ENCODE measurements at regions not wholly inside any gene's neighbourhood (a gene's known extent, or its start where the extent isn't known, plus 50 kb on each side); places are given as distances from the start of the nearest gene placed in this dataset.
"Not testable (repeated sequence)": the region's sequence is repeated elsewhere in the genome, so short reads cannot be mapped to it uniquely, and the experiment has no call there.

DNA sequence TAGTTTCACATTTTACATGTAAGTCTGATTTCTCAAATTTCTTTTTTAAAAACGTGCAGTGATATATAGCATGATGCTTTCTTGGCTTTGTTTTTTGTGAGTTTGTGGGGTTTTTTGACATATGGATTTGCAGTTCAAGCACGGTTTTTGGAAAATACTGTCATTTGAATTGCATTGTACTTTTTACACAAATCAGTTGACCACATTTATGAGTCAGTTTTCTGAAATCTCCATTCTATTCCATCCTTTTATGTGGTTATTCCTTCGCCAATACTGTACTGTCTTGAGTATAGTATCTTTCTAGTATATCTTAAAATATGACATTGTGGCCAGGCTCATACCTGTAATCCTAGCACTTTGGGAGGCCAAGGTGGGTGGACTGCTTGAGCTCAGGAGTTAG, 890.0 kb upstream of the CITED2 start:
- DNase-seq (ENCODE audit: low spot score): no peak

- not testable (repeated sequence) for DNase-seq (ENCODE audit: low spot score)
Measured at GRCh38 chr6:140258302-140258701, 883.9 kb upstream of the CITED2 start.

GRCh38 chr6:140256248-140256647, 881.8 kb upstream of the CITED2 start:
- no peak for DNase-seq (ENCODE audit: low spot score)

- DNase-seq (ENCODE audit: low spot score): no peak
Measured at GRCh38 chr6:140253096-140253495, 878.6 kb upstream of the CITED2 start.

DNA sequence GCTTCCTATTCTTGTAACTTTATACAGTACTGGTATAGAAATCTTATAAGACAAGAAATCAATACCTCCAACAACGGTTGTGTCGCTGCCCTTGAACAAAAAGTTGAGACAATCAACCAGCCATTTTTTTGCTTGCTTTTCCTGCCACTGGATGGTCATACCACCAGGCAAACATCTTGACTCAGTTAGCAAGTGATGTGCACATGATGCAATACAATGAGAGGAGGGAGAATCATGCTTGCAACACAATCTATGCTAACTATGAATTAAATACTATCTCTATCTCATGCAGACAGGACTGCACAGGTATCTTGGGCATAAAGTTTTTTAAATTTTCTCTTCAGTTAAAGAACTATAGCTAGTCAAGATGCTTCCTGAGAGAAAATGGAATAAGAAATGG, 877.7 kb upstream of the CITED2 start:
- no peak for DNase-seq (ENCODE audit: low spot score)

DNA sequence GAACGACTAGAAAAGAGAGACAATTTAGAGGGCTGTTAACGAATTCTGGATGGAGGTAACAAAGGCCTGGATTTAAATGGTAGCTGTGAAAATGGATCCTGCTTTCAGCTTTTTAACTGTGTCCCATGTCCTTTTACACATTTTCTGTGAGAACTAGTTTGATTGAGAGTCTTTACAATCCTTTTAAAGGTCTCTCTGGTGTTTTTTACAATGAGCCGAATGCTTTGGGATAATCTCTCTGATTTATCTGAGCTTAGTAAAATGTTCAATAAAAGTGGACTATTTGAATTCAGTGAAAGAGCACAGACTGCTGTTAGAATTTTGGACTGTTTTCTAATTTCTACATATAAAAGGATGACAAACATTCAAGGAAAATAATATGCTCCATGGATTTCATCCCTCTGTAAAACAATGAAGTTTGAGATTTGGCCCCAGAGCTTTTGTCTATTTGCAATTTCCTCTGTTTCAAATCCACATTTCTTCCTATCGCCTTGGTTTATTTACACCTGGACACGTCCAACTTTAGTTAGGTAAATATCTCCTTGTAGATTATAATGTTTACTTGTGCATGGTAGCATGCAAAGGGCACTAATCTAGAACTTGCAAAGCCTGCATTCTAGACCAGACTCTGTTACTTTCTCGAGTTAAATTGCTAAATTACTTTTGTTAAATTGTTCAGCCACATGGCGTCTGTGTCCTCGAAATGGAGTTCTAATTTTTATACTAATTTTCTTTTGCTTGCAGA, 871.0 kb upstream of the CITED2 start:
- no peak for DNase-seq (ENCODE audit: low spot score)

- DNase-seq (ENCODE audit: low spot score): no peak
Measured at GRCh38 chr6:140237251-140237650, 862.8 kb upstream of the CITED2 start.

GRCh38 chr6:140236732-140237131, 862.3 kb upstream of the CITED2 start:
- DNase-seq (ENCODE audit: low spot score): no peak

- DNase-seq (ENCODE audit: low spot score): no peak
Measured at GRCh38 chr6:140230282-140230681, 855.8 kb upstream of the CITED2 start.

DNA sequence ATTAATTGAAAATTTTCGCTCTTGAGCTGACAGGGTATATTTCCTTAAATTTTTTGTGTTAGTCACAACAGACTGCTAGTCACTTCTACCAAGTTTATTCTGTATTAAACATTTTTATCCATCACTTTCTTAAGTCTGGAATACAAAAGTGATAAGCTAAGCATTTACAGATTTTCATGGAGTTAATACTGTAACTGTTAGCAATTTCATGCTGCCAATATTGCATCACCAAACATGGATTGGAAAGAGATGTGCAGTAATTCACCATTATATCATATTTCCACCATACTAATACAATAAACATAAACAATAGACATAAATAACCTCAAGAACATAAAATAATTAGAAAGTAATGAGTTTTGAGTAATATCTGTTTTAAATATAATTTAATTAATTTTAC, 854.0 kb upstream of the CITED2 start:
- no peak for DNase-seq (ENCODE audit: low spot score)

DNA sequence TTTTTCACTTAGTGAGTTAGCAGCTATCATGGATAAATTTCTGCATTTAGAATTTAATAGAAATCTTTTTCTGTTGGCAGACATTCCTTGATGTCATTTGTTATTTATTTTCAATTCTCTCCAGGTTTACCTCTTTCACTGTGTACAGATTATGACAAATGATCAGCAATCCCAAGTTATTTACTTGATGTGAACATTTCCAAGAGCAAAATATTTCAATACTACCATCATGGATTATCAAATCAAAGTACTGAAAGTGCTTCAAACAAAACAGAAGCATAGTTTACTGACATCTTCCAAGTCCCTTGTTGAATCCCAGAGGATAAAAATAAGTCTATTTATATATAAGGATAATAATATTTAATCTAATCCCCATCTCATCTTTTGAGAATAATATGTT, 852.2 kb upstream of the CITED2 start:
- DNase-seq (ENCODE audit: low spot score): no peak

DNA sequence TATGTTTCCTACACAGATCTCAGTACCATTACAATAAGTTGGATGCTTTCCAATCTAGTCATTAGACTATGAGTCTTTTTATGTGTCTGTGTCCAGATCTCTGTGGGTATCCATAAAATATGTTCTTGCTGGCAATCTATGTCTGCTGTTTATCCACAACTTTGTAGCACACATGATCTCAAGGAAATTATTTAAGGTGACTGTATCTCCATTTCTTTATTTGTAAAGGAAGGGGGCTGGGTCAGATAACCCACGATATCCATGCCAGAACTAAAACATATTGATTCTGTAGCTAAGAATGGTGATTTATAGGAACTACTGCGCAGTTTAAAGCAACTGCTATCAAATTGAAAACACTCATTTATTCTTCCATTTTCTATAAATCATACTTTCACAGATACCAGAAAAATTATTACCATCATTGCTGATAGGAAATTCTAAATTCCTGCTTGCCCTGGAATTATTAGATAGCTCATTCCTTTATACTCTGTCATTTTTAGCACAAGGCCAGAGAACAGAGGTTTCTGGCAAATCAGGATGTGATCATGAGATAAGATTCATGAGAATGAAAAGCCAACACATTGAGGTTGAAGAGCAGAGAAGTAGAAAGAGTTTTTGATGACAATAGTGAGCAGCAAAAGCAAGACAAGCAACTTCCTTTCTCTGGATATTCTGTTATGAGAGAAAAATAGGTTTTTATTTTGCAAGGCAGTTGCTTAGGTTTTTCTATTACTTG, 851.4 kb upstream of the CITED2 start:
- DNase-seq (ENCODE audit: low spot score): no peak

DNA sequence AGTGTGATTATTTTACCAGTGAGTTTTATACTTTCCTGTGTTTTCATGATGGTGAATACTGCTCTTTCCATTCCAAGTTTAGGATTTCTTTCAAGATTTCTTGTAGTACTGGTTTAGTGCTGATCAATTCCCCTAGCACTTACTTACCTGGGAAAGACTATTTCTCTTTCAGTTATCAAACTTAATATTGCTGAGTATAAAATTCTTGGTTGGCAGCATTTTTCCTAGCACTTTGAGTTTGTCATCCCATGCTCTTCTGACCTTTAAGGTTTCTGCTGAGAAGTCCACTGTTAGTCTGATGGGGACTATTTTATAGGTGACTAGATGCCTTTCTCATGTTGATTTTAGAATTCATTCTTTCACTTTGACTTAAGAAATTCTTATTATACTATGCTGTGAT, 842.8 kb upstream of the CITED2 start:
- no peak for DNase-seq (ENCODE audit: low spot score)

DNA sequence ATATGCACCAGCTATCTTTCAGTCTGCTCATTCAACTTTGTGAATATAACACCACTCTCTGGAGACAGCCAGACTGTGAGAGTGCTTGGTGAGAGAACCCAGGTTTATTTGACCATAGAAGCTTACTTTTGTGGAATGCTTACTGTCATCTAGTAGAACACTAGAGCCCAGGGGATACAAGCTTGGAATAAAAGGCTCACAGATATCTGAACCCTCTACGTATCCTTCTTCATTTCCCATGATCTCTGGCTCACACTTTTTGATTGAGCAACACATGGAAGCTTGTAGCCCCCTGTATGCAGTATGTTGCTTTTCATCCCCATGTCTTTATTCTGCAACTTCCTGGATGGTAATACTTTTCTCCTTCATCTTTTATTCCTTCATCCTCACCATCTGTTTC, 835.3 kb upstream of the CITED2 start:
- no peak for DNase-seq (ENCODE audit: low spot score)

GRCh38 chr6:140208286-140208685, 833.8 kb upstream of the CITED2 start:
- DNase-seq (ENCODE audit: low spot score): no peak

DNA sequence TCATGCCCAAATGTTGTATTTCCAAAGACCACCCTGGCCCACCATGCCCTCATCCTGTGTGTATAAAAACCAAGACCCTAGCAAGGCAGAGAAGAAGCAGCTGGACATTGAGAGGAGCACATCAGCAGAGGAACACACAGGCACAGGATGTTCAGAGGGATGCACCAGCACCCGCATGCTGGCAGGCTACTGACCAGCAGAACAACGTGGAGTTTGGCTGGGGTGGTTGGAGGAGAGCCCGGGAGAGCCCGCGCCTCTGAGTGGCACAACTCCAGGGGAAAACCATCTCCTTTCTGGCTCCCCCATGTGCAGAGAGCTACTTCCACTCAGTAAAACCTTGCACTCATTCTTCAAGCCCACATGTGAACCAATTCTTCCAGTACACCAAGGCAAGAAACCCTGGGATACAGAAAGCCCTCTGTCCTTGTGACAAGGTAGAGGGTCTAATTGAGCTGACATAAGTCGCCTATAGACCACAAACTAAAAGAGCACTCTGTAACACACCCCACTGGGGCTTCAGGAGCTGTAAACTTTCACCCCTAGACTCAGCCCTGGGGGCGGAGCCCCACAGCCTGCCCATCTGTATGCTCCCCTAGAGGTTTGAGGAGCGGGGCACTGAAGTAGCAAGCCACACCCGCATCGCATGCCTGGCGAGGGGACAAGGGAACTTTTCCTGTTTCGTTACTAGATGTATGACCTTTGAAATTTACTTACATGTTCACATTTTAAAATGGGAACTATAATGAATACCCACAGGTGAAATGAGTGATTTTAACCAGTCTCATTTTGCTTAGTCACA, 831.5 kb upstream of the CITED2 start:
- DNase-seq (ENCODE audit: low spot score): no peak

DNA sequence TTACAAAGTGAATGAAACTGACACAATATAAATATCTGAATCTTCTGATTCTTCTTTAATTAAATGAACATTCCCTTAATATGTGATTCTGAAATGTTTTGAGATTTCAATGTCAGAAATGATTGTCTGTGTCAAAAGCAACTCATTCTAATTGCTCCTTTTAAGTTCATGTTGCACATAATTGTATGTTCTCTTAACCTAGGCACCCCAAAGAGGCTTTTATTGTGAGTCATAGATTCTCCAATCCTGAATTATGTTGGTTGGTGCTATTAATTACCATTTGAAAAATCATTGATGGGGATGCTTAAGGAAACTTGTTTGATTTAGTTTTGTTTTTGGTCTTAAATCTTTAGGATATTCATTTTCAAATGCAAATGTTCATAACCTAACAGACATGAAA, 829.7 kb upstream of the CITED2 start:
- no peak for DNase-seq (ENCODE audit: low spot score)

DNA sequence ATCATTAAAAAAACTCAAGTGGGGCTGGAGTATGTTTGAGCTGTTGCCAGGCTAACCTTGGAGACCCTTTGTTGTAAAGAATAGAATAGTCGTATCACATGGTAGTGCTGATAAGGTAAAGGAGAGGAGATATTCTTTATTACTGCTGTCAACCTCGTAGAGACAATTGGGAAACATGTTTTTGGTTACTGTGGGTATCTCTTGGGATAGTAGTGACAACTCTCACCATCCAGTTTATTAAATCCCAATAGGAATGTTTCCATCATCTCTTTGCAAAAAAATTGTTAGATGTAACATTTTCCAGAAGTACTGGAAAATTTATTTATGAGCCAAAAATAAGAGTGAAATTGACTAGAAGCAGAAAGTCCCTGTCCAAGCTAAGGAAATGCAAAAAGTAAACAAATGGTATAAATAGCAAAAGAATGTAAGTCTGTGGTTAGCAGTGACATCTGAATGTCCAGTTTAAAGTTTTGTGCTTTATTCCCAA, 829.3 kb upstream of the CITED2 start:
- no peak for DNase-seq (ENCODE audit: low spot score)

GRCh38 chr6:140202964-140203515, 828.6 kb upstream of the CITED2 start:
- no peak for DNase-seq (ENCODE audit: low spot score)

GRCh38 chr6:140201787-140202458, 827.5 kb upstream of the CITED2 start:
- DNase-seq (ENCODE audit: low spot score): no peak

GRCh38 chr6:140193269-140193668, 818.8 kb upstream of the CITED2 start:
- DNase-seq (ENCODE audit: low spot score): no peak

DNA sequence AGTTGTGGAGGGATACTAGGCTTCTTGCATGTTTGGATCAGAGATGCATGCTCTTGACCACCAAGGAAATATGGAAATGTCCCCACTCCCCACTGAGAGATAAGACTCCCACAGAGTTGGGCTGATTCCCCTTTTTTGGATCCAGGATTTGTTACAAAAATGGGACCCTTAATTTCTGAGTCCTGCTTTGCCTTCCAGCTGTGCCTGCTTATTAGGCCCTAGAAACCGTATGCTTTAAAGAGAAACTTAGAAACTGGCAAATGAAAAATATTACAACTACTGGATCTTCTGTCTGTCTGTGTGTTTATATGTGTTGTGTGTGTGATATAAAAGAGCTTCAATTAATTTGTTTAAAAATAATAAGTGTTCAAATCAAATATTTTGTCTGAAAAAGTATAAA, 817.6 kb upstream of the CITED2 start:
- DNase-seq (ENCODE audit: low spot score): no peak

All from kidney capillary endothelial cell (primary cell).